Testis (tissue), 2 donors: ENCODE measurements at regions not wholly inside any gene's neighbourhood (a gene's known extent, or its start where the extent isn't known, plus 50 kb on each side); places are given as distances from the start of the nearest gene placed in this dataset.

ENCODE experiments used
- POLR2A ChIP-seq: fragments of 450-650 bp; IDR thresholded peaks from one replicate; pipeline ENCODE4 v1.6.1; 2017; ENCODE audit warnings: antibody characterized with exemption, mild to moderate bottlenecking, moderate library complexity
- TF ChIP-seq, protein P1 (sequence below), 3 experiments: fragments of 450-650 bp in 2 of 3; fragments of 200-600 bp in 1 of 3; sonication (generic) in 1 of 3; IDR thresholded peaks; one replicate each; pipeline ENCODE4 v1.5.1; 2016 to 2019; ENCODE audit warnings: antibody characterized with exemption in 3 of 3, mild to moderate bottlenecking in 2 of 3, moderate library complexity in 1 of 3

DNA sequence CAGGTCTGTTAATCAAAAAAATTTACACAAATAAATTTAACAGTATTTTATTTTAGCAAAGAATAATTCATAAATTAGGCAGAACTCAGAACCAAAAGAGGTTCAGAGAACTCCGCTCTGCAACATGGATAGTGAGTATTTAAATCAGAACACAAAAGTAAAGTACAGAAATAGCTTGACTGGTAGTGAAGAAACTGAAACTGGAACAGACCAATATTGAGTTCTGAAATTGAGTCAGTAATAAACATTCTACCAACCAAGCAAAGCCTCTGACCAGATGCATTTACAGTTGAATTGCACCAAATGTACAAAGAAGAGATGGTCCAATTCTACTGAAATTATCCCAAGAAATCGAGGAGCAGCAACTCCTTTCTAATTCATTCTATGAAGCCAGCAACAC lies 1542.8 kb downstream of the EFNA5 start:
- TF ChIP-seq, protein P1, sequence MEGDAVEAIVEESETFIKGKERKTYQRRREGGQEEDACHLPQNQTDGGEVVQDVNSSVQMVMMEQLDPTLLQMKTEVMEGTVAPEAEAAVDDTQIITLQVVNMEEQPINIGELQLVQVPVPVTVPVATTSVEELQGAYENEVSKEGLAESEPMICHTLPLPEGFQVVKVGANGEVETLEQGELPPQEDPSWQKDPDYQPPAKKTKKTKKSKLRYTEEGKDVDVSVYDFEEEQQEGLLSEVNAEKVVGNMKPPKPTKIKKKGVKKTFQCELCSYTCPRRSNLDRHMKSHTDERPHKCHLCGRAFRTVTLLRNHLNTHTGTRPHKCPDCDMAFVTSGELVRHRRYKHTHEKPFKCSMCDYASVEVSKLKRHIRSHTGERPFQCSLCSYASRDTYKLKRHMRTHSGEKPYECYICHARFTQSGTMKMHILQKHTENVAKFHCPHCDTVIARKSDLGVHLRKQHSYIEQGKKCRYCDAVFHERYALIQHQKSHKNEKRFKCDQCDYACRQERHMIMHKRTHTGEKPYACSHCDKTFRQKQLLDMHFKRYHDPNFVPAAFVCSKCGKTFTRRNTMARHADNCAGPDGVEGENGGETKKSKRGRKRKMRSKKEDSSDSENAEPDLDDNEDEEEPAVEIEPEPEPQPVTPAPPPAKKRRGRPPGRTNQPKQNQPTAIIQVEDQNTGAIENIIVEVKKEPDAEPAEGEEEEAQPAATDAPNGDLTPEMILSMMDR (IDR thresholded peaks at IDR 0.05) = no peak
- no peak for TF ChIP-seq POLR2A
